ENCODE measurements at regions not wholly inside any gene's neighbourhood (a gene's known extent, or its start where the extent isn't known, plus 50 kb on each side); places are given as distances from the start of the nearest gene placed in this dataset.

DNA sequence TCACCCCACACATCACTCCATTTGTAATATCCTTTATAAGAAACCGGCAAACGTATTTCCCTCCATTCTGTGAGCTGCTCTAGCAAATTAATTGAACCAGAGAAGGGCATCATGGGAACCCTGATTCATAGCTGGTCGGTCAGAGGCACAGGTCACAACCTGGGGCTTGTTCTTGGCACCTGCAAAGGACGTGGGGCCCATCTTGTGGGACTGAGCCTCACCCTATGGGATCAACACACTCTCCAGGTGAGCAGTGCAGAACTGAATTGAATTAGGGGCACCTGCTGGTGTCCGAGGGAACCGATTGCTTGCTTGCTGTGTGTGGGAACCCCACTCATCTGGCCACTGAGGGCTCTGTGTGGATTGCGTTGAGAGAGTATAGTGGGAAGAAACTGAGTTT is 145.3 kb downstream of the CTTN start:
- POLR2A ChIA-PET = no interaction called here
- no peak for DNase-seq
- no peak overlapping the region for H3K27ac ChIP-seq (ENCODE audit: insufficient read depth in 1 of 2, low read depth in 1 of 2, low read length in 2 of 2, poor library complexity in 1 of 2, severe bottlenecking in 2 of 2)

DNA sequence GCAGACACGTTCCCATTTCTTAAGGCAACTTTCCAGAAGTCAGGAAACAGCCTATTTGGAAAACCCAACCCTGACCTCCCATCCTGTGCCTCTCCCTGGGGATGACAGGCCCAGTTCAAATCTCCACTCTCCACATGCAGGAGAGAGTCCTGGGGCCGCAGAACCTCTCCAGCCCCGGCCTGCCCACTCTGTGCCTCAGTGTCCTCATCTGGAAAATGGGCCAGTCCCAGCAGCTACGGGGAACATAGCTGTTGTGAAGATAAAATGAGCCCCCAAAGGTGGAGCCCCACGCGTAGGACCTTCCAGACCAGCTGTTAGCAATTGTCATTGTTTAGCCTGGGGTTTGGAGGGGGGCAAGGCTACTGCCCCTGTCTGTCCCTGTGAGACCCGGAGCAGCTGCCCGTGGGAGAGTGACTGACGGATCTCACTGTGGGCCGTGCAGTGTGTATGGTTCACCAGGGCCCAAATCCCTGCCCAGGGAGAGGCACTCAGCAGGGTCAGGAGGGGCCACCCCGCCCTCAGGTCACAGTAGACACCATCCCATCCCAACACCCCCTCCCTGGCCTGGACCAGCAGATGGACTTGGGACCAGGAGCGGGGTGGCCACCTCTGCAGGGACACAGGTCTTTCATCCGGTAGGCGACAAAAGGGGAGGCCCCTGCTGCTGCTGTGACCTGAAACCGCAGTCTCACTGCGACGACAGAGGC is 145.9 kb downstream of the CTTN start:
- Histone ChIP-seq H3K4me3 (ENCODE audit: control insufficient read depth in 1 of 7, extremely low read depth in 1 of 7, insufficient read depth in 4 of 7, low read depth in 2 of 7, low read length in 6 of 7) (no peak overlapping the region), H3K4me1 (ENCODE audit: control extremely low read depth in 1 of 4, control insufficient read depth in 4 of 4, insufficient read depth in 4 of 4, low read length in 3 of 4) (no peaks in the 10 kb centered on the region), H3K27me3 (replicated peaks in 2 of 5; ENCODE audit: control insufficient read depth in 4 of 5, insufficient read depth in 5 of 5, low read length in 4 of 5) (no peaks in the 10 kb centered on the region), H3K9me3 (ENCODE audit: control extremely low read depth in 1 of 5, control insufficient read depth in 4 of 5, insufficient read depth in 2 of 5, low read depth in 1 of 5, low read length in 4 of 5) (no peaks in the 10 kb centered on the region), H3K36me3 (ENCODE audit: control insufficient read depth in 4 of 4, insufficient read depth in 4 of 4, low read length in 3 of 4) (no peaks in the 10 kb centered on the region), H3K27ac (ENCODE audit: insufficient read depth in 1 of 2, low read depth in 1 of 2, low read length in 2 of 2, poor library complexity in 1 of 2, severe bottlenecking in 2 of 2) (no peak overlapping the region)
- 92% methylated on average over 16 of the region's 17 CpGs for WGBS (ENCODE audit: insufficient coverage)
- POLR2A ChIA-PET = interaction anchor here (0.6 kb wide), 1 partner anchor 55 kb away, joined by 3 read pairs; no protein-coding TSS in a partner anchor
- CTCF ChIA-PET = no interaction called here
- no peak for DNase-seq

More for the DNA sequence above, 145.3 kb downstream of the CTTN start:
- no peaks in the 10 kb centered on the region for H3K9me3 ChIP-seq (ENCODE audit: control extremely low read depth in 1 of 5, control insufficient read depth in 4 of 5, insufficient read depth in 2 of 5, low read depth in 1 of 5, low read length in 4 of 5)
- no peaks in the 10 kb centered on the region for H3K4me1 ChIP-seq (ENCODE audit: control extremely low read depth in 1 of 4, control insufficient read depth in 4 of 4, insufficient read depth in 4 of 4, low read length in 3 of 4)
- WGBS (ENCODE audit: insufficient coverage) = 87% methylated on average over 6 of the region's 7 CpGs
- no peaks in the 10 kb centered on the region for H3K36me3 ChIP-seq (ENCODE audit: control insufficient read depth in 4 of 4, insufficient read depth in 4 of 4, low read length in 3 of 4)
- CTCF ChIA-PET = no interaction called here
- H3K27me3 ChIP-seq (replicated peaks in 2 of 5; ENCODE audit: control insufficient read depth in 4 of 5, insufficient read depth in 5 of 5, low read length in 4 of 5) = no peaks in the 10 kb centered on the region
- no peak overlapping the region for H3K4me3 ChIP-seq (ENCODE audit: control insufficient read depth in 1 of 7, extremely low read depth in 1 of 7, insufficient read depth in 4 of 7, low read depth in 2 of 7, low read length in 6 of 7)

DNA sequence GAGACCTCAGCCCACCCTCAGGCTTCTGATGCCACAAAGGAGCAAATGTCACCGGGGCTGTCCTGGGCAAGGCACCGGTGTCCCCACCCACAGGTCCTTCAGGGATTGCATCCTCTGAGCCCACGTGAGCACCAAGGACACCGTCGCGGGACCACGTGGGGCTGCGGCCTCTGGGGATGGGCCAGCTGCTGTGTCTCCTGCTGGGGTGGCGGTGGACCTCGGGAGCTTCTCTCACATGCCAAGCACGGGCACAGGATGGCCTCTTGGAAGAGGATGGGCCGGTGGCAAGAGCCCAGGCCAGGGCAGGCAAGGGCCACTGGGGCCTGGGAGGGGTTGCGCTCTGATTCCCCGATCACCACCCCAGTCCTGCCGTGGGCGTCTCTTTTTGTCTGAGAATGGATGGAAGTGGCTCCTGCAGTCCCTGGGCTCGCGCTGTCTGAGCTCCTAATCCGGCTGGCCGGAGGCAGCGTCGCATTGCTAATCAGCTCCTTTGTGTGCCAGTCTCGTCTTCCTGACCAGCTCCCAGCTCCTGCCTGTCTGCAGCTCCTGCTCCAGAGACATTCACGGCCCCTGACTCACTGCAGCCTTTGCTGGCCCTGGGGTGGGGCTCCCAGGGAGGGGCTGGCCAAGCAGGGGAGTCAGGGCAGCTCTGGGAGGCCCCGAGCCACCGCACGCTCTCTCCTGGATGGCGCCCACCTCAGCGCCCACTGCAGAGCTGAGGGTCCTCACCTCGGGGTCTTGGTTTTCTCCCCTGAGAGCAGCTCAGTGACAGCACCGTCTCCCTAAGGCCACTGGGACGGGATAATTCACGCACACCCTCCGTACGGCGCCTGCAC is 146.7 kb downstream of the CTTN start:
- POLR2A ChIA-PET = interaction anchor here (0.5 to 0.6 kb wide), 2 partner anchors 56 to 537 kb away, joined by 3 read pairs; no protein-coding TSS in a partner anchor
- CTCF ChIA-PET = no interaction called here
- Histone ChIP-seq H3K4me3 (ENCODE audit: control insufficient read depth in 1 of 7, extremely low read depth in 1 of 7, insufficient read depth in 4 of 7, low read depth in 2 of 7, low read length in 6 of 7) (no peak overlapping the region), H3K4me1 (ENCODE audit: control extremely low read depth in 1 of 4, control insufficient read depth in 4 of 4, insufficient read depth in 4 of 4, low read length in 3 of 4) (no peaks in the 10 kb centered on the region), H3K27me3 (replicated peaks in 2 of 5; ENCODE audit: control insufficient read depth in 4 of 5, insufficient read depth in 5 of 5, low read length in 4 of 5) (no peaks in the 10 kb centered on the region), H3K36me3 (ENCODE audit: control insufficient read depth in 4 of 4, insufficient read depth in 4 of 4, low read length in 3 of 4) (no peaks in the 10 kb centered on the region), H3K9me3 (ENCODE audit: control extremely low read depth in 1 of 5, control insufficient read depth in 4 of 5, insufficient read depth in 2 of 5, low read depth in 1 of 5, low read length in 4 of 5) (no peaks in the 10 kb centered on the region), H3K27ac (ENCODE audit: insufficient read depth in 1 of 2, low read depth in 1 of 2, low read length in 2 of 2, poor library complexity in 1 of 2, severe bottlenecking in 2 of 2) (no peak overlapping the region)
- WGBS (ENCODE audit: insufficient coverage) = 94% methylated on average over 21 of the region's 36 CpGs
- no peak for DNase-seq

DNA sequence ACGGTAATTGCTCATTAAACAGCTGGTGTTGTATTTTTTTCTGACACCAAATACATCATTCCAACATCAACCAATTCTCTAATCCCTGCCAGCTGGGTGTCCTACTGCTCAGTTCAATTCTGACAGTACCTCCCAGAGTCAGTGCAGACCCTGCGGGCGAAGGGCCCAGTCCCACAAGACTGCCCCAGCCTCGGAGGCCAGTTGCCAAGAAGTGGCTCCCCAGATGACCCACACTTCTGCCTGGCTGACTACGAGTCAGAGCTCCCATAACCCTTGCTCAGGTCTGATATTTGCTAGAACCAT is 147.2 kb downstream of the CTTN start:
- Histone ChIP-seq H3K36me3 (ENCODE audit: control insufficient read depth in 4 of 4, insufficient read depth in 4 of 4, low read length in 3 of 4) (no peaks in the 10 kb centered on the region), H3K4me3 (ENCODE audit: control insufficient read depth in 1 of 7, extremely low read depth in 1 of 7, insufficient read depth in 4 of 7, low read depth in 2 of 7, low read length in 6 of 7) (no peak overlapping the region), H3K27me3 (replicated peaks in 2 of 5; ENCODE audit: control insufficient read depth in 4 of 5, insufficient read depth in 5 of 5, low read length in 4 of 5) (no peaks in the 10 kb centered on the region), H3K9me3 (ENCODE audit: control extremely low read depth in 1 of 5, control insufficient read depth in 4 of 5, insufficient read depth in 2 of 5, low read depth in 1 of 5, low read length in 4 of 5) (no peaks in the 10 kb centered on the region), H3K27ac (ENCODE audit: insufficient read depth in 1 of 2, low read depth in 1 of 2, low read length in 2 of 2, poor library complexity in 1 of 2, severe bottlenecking in 2 of 2) (no peak overlapping the region), H3K4me1 (ENCODE audit: control extremely low read depth in 1 of 4, control insufficient read depth in 4 of 4, insufficient read depth in 4 of 4, low read length in 3 of 4) (no peaks in the 10 kb centered on the region)
- WGBS (ENCODE audit: insufficient coverage) = 100% methylated on average over 4 of the region's 5 CpGs
- POLR2A ChIA-PET = interaction anchor here (0.5 kb wide), 1 partner anchor 536 kb away, joined by 3 read pairs; no protein-coding TSS in a partner anchor
- DNase-seq = no peak
- CTCF ChIA-PET = no interaction called here

DNA sequence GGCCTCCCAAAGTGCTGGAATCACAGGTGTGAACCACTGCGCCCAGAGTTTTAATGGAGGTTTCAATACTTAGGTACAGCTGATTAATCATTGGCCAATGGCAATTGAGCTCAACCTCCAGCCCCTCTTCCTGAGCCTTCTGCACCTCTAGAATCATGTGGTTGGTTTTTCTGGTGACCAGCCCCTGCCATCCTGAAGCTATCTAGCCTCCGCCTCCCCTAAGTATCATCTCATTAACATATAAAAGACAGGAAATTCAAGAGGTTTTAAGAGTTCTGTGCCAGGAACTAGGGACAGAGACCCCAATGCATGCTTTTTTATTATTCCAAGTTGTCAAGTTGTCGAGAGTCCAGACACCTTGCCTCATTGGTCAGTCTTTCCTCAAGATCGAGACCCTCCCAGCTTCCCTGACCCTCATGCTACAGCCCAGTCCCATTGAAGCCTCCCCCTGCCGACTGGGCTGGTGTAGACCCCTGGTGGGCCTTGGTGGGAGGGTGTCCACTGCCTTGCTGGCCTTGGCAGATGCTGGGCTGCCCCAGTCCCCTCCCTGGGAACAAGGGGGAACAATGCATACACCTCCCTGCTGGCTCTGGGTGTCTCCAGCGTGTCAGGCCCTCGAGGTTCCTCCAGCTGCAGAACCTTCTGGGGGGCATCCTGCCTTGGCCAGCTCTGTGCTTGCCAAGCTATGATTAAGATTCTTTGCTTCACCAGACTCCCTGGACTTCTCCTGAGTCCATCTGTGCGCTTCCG is 148.0 kb downstream of the CTTN start:
- Histone ChIP-seq H3K27me3 (replicated peaks in 2 of 5; ENCODE audit: control insufficient read depth in 4 of 5, insufficient read depth in 5 of 5, low read length in 4 of 5) (no peaks in the 10 kb centered on the region), H3K4me1 (ENCODE audit: control extremely low read depth in 1 of 4, control insufficient read depth in 4 of 4, insufficient read depth in 4 of 4, low read length in 3 of 4) (no peaks in the 10 kb centered on the region), H3K36me3 (ENCODE audit: control insufficient read depth in 4 of 4, insufficient read depth in 4 of 4, low read length in 3 of 4) (no peaks in the 10 kb centered on the region), H3K9me3 (ENCODE audit: control extremely low read depth in 1 of 5, control insufficient read depth in 4 of 5, insufficient read depth in 2 of 5, low read depth in 1 of 5, low read length in 4 of 5) (no peaks in the 10 kb centered on the region), H3K4me3 (ENCODE audit: control insufficient read depth in 1 of 7, extremely low read depth in 1 of 7, insufficient read depth in 4 of 7, low read depth in 2 of 7, low read length in 6 of 7) (no peak overlapping the region), H3K27ac (ENCODE audit: insufficient read depth in 1 of 2, low read depth in 1 of 2, low read length in 2 of 2, poor library complexity in 1 of 2, severe bottlenecking in 2 of 2) (no peak overlapping the region)
- ChIA-PET CTCF (no interaction called here), POLR2A (no interaction called here)
- WGBS (ENCODE audit: insufficient coverage) = 90% methylated on average over 7 of the region's 9 CpGs
- DNase-seq = no peak

DNA sequence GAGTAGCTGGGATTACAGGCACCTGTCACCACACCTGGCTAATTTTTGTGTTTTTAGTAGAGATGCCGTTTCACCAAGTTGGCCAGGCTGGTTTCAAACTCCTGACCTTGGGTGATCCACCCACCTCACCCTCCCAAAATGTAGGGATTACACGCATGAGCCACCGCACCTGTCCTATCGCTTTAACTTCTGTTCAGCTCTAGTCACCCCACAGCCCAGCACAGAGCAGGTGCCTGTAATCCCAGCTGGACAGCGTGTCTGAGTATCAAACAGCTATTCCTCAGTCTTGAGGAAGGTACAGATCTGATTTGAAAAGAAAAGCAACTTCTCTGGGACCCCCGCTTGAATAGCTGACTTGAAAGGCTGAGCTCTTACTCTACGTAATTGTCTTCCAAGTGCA is 149.1 kb downstream of the CTTN start:
- Histone ChIP-seq H3K36me3 (ENCODE audit: control insufficient read depth in 4 of 4, insufficient read depth in 4 of 4, low read length in 3 of 4) (no peaks in the 10 kb centered on the region), H3K4me3 (ENCODE audit: control insufficient read depth in 1 of 7, extremely low read depth in 1 of 7, insufficient read depth in 4 of 7, low read depth in 2 of 7, low read length in 6 of 7) (no peak overlapping the region), H3K4me1 (ENCODE audit: control extremely low read depth in 1 of 4, control insufficient read depth in 4 of 4, insufficient read depth in 4 of 4, low read length in 3 of 4) (no peaks in the 10 kb centered on the region), H3K27me3 (replicated peaks in 2 of 5; ENCODE audit: control insufficient read depth in 4 of 5, insufficient read depth in 5 of 5, low read length in 4 of 5) (no peaks in the 10 kb centered on the region), H3K27ac (ENCODE audit: insufficient read depth in 1 of 2, low read depth in 1 of 2, low read length in 2 of 2, poor library complexity in 1 of 2, severe bottlenecking in 2 of 2) (no peak overlapping the region), H3K9me3 (ENCODE audit: control extremely low read depth in 1 of 5, control insufficient read depth in 4 of 5, insufficient read depth in 2 of 5, low read depth in 1 of 5, low read length in 4 of 5) (no peaks in the 10 kb centered on the region)
- CTCF ChIA-PET = no interaction called here
- WGBS (ENCODE audit: insufficient coverage) = 84% methylated on average over 6 of the region's 7 CpGs
- POLR2A ChIA-PET = no interaction called here
- DNase-seq = no peak
